ENCODE measurements at regions not wholly inside any gene's neighbourhood (a gene's known extent, or its start where the extent isn't known, plus 50 kb on each side); places are given as distances from the start of the nearest gene placed in this dataset.

GRCh38 chr7:36014961-36015360, 138.1 kb upstream of the EEPD1 start:
- Histone ChIP-seq H3K79me2 (ENCODE audit: insufficient read depth) (no peaks in the 10 kb centered on the region), H3K36me3 (replicated peaks in 1 of 2; ENCODE audit: control insufficient read depth in 1 of 2, insufficient read depth in 2 of 2, low read length in 1 of 2) (no peaks in the 10 kb centered on the region), H3K4me1 (ENCODE audit: control insufficient read depth in 1 of 2, insufficient read depth in 2 of 2, low read depth in 1 of 2, low read length in 1 of 2) (peaks cover 0 to 5% of the 10 kb centered on the region in 2 experiments; a peak in 1 of 4 replicates), H4K20me1 (ENCODE audit: insufficient read depth) (no peaks in the 10 kb centered on the region), H3K27ac (ENCODE audit: low read depth in 2 of 2, low read length in 1 of 2) (no peak overlapping the region), H3K9me2 (no peaks in the 10 kb centered on the region), H3K4me2 (no peak overlapping the region), H3F3A (replicated peaks; ENCODE audit: insufficient read depth) (no peaks in the 10 kb centered on the region), H3K9me3 (no peaks in the 10 kb centered on the region), H3K9ac (no peak overlapping the region), H3K27me3 (ENCODE audit: insufficient read depth) (no peaks in the 10 kb centered on the region), H3K4me3 (ENCODE audit: low read depth in 2 of 2, low read length in 1 of 2) (no peak overlapping the region), H2AFZ (ENCODE audit: low read depth) (no peak overlapping the region)
- 90% methylated on average over 9 of the region's 9 CpGs for WGBS (ENCODE audit: low lambda C conversion rate)
- no peak for DNase-seq
- TF ChIP-seq NRF1 (IDR thresholded peaks at IDR 0.05; ENCODE audit: low read depth, low read length) = no peak
- no peak for TF ChIP-seq IRF3 (IDR thresholded peaks at IDR 0.05; ENCODE audit: low read depth, low read length)
- TF ChIP-seq USF1 (IDR thresholded peaks at IDR 0.05; ENCODE audit: borderline replicate concordance, low read depth) = no peak
- no peak for TF ChIP-seq SMC3 (IDR thresholded peaks at IDR 0.05; ENCODE audit: low read depth, low read length)
- TF ChIP-seq TCF12 (IDR thresholded peaks at IDR 0.05) = no peak
- no peak for TF ChIP-seq FOXJ3 (CRISPR knock-in tag; IDR thresholded peaks at IDR 0.05)
- TF ChIP-seq REST (IDR thresholded peaks at IDR 0.05; ENCODE audit: low read depth, low read length) = no peak
- no peak for TF ChIP-seq GABPA (IDR thresholded peaks at IDR 0.05; ENCODE audit: low read depth)
- no peak for TF ChIP-seq MEF2A (IDR thresholded peaks at IDR 0.05; ENCODE audit: borderline replicate concordance, low read depth)
- TF ChIP-seq TEAD4 (IDR thresholded peaks at IDR 0.05; ENCODE audit: borderline replicate concordance, insufficient read depth) = no peak
- no peak for TF ChIP-seq EP300 (IDR thresholded peaks at IDR 0.05; ENCODE audit: borderline replicate concordance in 1 of 2, low read depth in 1 of 2, low read length in 1 of 2)
- TF ChIP-seq YY1 (IDR thresholded peaks at IDR 0.05; ENCODE audit: low read depth) = no peak
- no peak for TF ChIP-seq NFIC (IDR thresholded peaks at IDR 0.05; ENCODE audit: borderline replicate concordance)
- TF ChIP-seq JUND (IDR thresholded peaks at IDR 0.05) = no peak
- TF ChIP-seq ZBTB33 (IDR thresholded peaks at IDR 0.05; ENCODE audit: borderline replicate concordance, low read depth) = no peak
- POLR2A ChIA-PET = no interaction called here
- CTCF ChIA-PET = interaction anchor here (0.9 to 4.8 kb wide), 2 partner anchors 30 to 276 kb away, joined by 3 to 19 read pairs; no protein-coding TSS in a partner anchor

All from SK-N-SH (cell line).